Fibroblast of skin of right quadriceps (primary cell): ENCODE measurements at regions not wholly inside any gene's neighbourhood (a gene's known extent, or its start where the extent isn't known, plus 50 kb on each side); places are given as distances from the start of the nearest gene placed in this dataset.

Source experiments
- DNase-seq: peaks from one replicate; pipeline ENCODE4 v3.0.0-alpha.2; 2013

- no peak for DNase-seq
These were observed 377.7 kb upstream of the IRX1 start for GRCh38 chr5:3217771-3218495.

GRCh38 chr5:3217114-3217513 lies 378.5 kb upstream of the IRX1 start:
- no peak for DNase-seq

- DNase-seq = no peak
These were observed 379.2 kb upstream of the IRX1 start for GRCh38 chr5:3216386-3216785.

DNA sequence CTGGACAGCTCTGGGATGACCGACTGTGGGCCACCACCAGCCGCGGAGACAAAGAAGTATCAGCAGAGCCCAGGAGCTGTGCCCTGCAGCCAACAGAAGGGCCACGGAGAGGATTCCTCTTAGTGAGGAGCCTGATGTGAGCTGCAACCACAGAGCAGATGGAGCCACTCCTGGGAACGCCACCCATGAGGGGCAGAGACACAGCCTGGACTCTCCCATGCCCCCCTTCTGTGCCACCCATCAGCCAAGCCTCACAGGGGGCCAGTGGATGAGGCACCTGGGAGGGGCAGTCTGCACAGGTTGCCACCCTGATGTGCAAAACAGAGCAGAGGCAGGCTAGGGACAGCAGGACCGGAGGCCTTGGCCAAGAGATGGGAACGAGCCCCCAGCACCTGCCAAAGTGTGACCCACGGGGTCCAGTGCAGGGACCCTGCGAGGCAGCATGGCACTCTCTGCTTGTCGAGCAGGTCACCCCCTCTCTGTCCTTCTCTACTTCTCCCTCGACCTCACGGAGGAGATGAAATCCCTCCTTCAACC lies 380.7 kb upstream of the IRX1 start:
- DNase-seq = no peak

DNA sequence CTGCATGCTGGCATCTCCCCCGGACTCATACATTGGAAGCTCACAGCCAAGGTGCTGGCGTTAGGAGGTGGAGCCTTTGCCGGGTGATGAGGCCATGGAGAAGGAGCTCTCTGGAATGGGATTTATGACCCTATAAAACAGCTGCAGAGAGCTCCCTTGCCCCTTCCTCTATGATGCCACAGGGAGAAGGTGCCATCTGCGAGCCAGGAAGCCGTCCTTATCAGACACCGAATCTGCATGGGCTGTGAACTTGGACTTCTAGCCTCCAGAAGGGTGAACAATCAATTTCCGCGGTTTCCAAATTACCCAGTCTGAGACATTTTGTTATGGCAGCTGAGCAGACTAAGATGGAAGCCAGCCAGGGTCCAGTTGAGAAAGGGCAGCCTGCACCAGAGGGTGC lies 381.2 kb upstream of the IRX1 start:
- DNase-seq = no peak

DNA sequence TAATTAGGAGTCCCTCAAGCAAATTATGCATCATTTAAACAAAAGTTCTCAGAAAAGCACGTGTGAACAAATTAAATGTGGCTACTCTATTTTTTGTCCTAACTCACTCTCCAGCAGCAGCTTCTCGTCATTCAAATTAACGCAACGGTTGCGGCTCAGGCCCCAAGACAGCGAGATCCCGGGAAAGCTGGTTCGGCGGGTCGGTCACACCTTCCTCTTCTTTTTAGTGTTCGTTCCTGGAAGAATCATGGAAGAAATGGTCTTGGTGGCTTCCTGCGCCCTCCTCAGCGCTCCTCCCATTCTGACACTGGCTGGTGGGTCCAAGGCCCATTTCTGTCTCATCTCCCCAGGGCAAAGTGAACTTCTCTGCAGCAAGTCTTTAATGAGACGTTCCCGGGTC lies 382.8 kb upstream of the IRX1 start:
- no peak for DNase-seq

- DNase-seq = no peak
These were observed 385.1 kb upstream of the IRX1 start for GRCh38 chr5:3210531-3210930.

DNA sequence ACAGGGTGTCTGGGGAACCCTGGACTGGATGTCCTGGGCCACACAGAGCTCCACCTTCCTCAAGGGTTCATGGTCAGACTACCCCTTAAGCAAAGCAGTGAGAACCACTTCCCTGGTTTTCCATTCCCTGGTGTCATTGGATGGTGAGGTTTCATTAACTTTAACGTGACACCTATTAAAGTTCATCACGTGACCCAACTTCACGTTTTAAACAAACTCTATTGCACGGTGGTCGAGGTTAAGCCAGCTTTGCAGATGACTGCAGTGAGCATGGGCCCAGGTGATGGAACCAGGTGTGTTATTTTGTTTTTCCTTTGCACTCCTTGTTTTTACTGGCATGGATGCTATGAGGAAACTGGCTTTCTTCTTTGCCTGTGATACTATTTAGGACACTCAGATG lies 385.7 kb upstream of the IRX1 start:
- no peak for DNase-seq

- no peak for DNase-seq
These were observed 393.1 kb upstream of the IRX1 start for GRCh38 chr5:3202570-3202969.

GRCh38 chr5:3201941-3202340 lies 393.7 kb upstream of the IRX1 start:
- DNase-seq = no peak

DNA sequence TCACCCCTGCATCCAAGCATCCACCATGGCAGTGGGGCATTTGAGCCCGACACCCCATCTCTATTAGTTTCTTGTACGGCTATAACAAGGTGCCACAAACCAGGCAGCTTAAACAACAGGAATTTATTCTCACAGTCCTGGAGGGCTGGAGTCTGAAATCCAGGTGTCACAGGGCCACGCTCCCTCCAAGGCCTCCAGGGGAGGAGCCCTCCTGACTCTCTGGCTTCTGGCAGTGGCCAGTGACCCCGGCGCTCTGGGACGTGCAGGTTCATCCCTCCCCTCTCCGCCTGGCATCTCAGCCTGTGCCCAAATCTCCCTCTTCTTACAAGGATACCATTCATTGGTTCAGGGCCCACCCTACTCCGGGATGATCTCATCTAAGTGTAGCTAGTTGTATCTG lies 394.5 kb upstream of the IRX1 start:
- no peak for DNase-seq

GRCh38 chr5:3199962-3200755 lies 395.5 kb upstream of the IRX1 start:
- no peak for DNase-seq

- DNase-seq = no peak
These were observed 397.6 kb upstream of the IRX1 start for GRCh38 chr5:3198074-3198449.

GRCh38 chr5:3197304-3198073 lies 398.1 kb upstream of the IRX1 start:
- DNase-seq = no peak

DNA sequence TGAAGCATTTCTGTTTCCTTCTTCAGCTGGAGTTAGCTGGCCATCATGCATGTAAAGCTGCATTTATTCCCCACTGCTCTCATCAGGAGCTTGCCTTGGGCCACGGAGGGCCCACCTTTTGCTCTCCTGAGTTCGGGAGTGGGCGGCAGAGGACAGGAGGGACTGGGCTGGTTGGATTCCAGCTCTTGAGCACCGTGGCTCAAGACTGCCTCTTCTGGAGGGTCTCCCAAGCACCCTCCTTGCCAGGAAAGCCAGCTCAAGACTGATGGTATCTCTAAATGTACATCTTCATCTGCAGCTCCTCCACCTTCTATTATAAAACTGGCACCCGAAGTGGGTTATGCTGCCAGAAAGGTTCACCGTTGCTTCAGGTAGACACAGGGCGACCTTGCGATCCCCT lies 399.6 kb upstream of the IRX1 start:
- no peak for DNase-seq

DNA sequence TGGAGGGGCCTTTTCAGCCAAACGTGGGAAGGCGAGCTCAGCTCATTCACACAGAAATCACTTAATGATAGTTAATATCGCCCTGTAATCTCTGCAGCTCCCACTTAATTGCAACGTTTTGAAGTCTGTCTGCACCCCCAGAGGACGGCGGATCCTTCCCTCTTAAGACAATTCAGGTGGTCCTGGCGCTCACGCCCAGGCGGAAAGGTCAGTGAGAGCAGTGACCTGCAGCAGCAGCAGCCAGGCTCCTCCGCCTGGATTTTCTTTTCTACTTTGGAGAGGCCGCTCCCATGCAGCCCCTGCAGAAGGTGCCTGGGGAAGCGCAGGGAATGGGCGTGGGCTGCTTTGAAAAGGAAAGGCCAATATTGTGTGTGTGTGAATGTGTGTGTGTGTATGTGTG lies 400.9 kb upstream of the IRX1 start:
- DNase-seq = no peak

DNA sequence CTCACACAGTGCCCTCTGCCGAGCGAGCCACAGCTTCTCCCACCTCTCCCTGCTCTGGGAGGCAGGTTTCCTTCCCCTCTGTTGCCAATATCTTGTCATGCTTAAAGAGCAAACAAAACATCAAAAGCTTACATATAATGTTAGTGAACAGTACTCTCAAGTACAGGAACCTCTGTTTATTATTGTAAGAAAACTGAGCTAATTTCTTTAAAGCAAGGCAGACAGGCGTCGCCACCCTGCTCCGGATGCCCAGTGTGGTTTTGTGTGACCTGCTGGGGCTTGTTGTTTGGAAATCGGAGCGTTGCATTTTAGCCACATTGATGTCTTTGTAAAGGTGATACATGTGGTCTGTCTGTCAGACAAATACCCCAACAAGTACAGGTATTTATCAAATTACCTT lies 401.4 kb upstream of the IRX1 start:
- no peak for DNase-seq

GRCh38 chr5:3191585-3191984 lies 404.0 kb upstream of the IRX1 start:
- no peak for DNase-seq

DNA sequence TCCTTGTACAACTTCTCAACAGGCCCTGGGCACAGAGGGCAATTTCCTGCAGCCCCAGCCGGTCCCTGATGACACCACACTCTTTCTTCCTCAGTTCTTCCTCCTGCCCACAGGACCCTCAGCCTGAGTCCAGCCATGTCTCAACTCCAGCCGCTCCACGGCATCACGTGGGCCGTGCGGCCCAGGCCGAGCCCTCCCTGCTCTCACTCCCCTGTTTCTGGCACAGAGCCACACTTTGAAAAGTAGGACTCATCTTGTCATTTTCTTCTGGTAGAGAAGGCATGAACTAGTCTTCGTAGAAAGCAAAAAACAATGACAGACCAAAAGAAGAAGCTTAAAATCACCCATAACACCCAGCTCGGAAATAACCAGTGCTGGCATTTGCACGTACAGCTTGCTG lies 404.7 kb upstream of the IRX1 start:
- DNase-seq = no peak

GRCh38 chr5:3190433-3190832 lies 405.2 kb upstream of the IRX1 start:
- no peak for DNase-seq

- DNase-seq = no peak
These were observed 407.7 kb upstream of the IRX1 start for GRCh38 chr5:3187771-3188425.

- DNase-seq = no peak
These were observed 408.8 kb upstream of the IRX1 start for GRCh38 chr5:3186736-3187405.

- no peak for DNase-seq
These were observed 409.5 kb upstream of the IRX1 start for GRCh38 chr5:3186156-3186555.
